ENCODE measurements at regions not wholly inside any gene's neighbourhood (a gene's known extent, or its start where the extent isn't known, plus 50 kb on each side); places are given as distances from the start of the nearest gene placed in this dataset.
"Not testable (repeated sequence)": the region's sequence is repeated elsewhere in the genome, so short reads cannot be mapped to it uniquely, and the experiment has no call there.

GRCh38 chr16:5916711-5917191, 819.2 kb upstream of the EEF2KMT start:
- no peak overlapping the region for H3K4me3 ChIP-seq
- peak; percentile 33 for DNase-seq
- no peaks in the 10 kb centered on the region for H3K27me3 ChIP-seq
- no peak overlapping the region for H3K27ac ChIP-seq
- in situ Hi-C loops (cut with MboI; ENCODE audit: low pct_ligation_motif_present in 1 of 4, low pct_unique_long_range_greater_than_20kb in 1 of 4, low sequenced_read_pairs in 3 of 4) (no loop called here), intact Hi-C loops (cut with DNase I; ENCODE audit: low total_unique reads) (no loop called here)
- H3K9me3 ChIP-seq: no peaks in the 10 kb centered on the region
- no peaks in the 10 kb centered on the region for H3K36me3 ChIP-seq
- H3K4me1 ChIP-seq: no peaks in the 10 kb centered on the region
- WGBS, 2 donors (ENCODE audit: low coverage in 1 of 2): 10 to 15% methylated on average over 2 to 10 of the region's 11 CpGs
- TF ChIP-seq EP300 (IDR thresholded peaks at IDR 0.05; ENCODE audit: low read depth) (no peak), CTCF (IDR thresholded peaks at IDR 0.05) (no peak), POLR2A (IDR thresholded peaks at IDR 0.05) (no peak), POLR2AphosphoS5 (IDR thresholded peaks at IDR 0.05) (no peak)

- Histone ChIP-seq H3K4me1 (no peaks in the 10 kb centered on the region), H3K36me3 (no peaks in the 10 kb centered on the region), H3K27me3 (no peaks in the 10 kb centered on the region), H3K9me3 (no peaks in the 10 kb centered on the region), H3K4me3 (no peak overlapping the region), H3K27ac (no peak overlapping the region)
- intact Hi-C loops (cut with DNase I; ENCODE audit: low total_unique reads) (no loop called here), in situ Hi-C loops (cut with MboI; ENCODE audit: low pct_ligation_motif_present in 1 of 4, low pct_unique_long_range_greater_than_20kb in 1 of 4, low sequenced_read_pairs in 3 of 4) (no loop called here)
- 45 to 62% methylated on average over 5 to 10 of the region's 10 CpGs for WGBS, 2 donors (ENCODE audit: low coverage in 1 of 2)
- no peak for TF ChIP-seq POLR2A (IDR thresholded peaks at IDR 0.05)
- no peak for TF ChIP-seq CTCF (IDR thresholded peaks at IDR 0.05)
- no peak for TF ChIP-seq EP300 (IDR thresholded peaks at IDR 0.05; ENCODE audit: low read depth)
- no peak for TF ChIP-seq POLR2AphosphoS5 (IDR thresholded peaks at IDR 0.05)
- no peak for DNase-seq
Measured at GRCh38 chr16:5911241-5911640, 813.6 kb upstream of the EEF2KMT start.

- H3K9me3 ChIP-seq; H3K27me3 ChIP-seq; H3K36me3 ChIP-seq; in situ Hi-C loops (cut with MboI; ENCODE audit: low pct_ligation_motif_present in 1 of 4, low pct_unique_long_range_greater_than_20kb in 1 of 4, low sequenced_read_pairs in 3 of 4); H3K4me3 ChIP-seq; H3K27ac ChIP-seq; DNase-seq; H3K4me1 ChIP-seq; intact Hi-C loops (cut with DNase I; ENCODE audit: low total_unique reads): not testable (repeated sequence)
- WGBS, 2 donors (ENCODE audit: low coverage in 1 of 2): 83% methylated on average over 8 of the region's 8 CpGs; no CpG with 5 or more reads in 1 of the 2 donors
Measured at GRCh38 chr16:5909556-5909955, 812.0 kb upstream of the EEF2KMT start.

GRCh38 chr16:5907544-5907943, 809.9 kb upstream of the EEF2KMT start:
- H3K36me3 ChIP-seq: no peaks in the 10 kb centered on the region
- H3K4me3 ChIP-seq: no peak overlapping the region
- intact Hi-C loops (cut with DNase I; ENCODE audit: low total_unique reads) (no loop called here), in situ Hi-C loops (cut with MboI; ENCODE audit: low pct_ligation_motif_present in 1 of 4, low pct_unique_long_range_greater_than_20kb in 1 of 4, low sequenced_read_pairs in 3 of 4) (no loop called here)
- no peak for TF ChIP-seq POLR2AphosphoS5 (IDR thresholded peaks at IDR 0.05)
- no peak for TF ChIP-seq EP300 (IDR thresholded peaks at IDR 0.05; ENCODE audit: low read depth)
- no peak for TF ChIP-seq CTCF (IDR thresholded peaks at IDR 0.05)
- TF ChIP-seq POLR2A (IDR thresholded peaks at IDR 0.05): no peak
- no peak for DNase-seq
- 93 to 97% methylated on average over 4 to 5 of the region's 5 CpGs for WGBS, 2 donors (ENCODE audit: low coverage in 1 of 2)
- H3K27ac ChIP-seq: no peak overlapping the region
- H3K27me3 ChIP-seq: no peaks in the 10 kb centered on the region
- no peaks in the 10 kb centered on the region for H3K4me1 ChIP-seq
- H3K9me3 ChIP-seq: no peaks in the 10 kb centered on the region

GRCh38 chr16:5906351-5906750, 808.8 kb upstream of the EEF2KMT start:
- WGBS, 2 donors (ENCODE audit: low coverage in 1 of 2): 76 to 81% methylated on average over 3 to 6 of the region's 6 CpGs
- no peak for DNase-seq
- in situ Hi-C loops (cut with MboI; ENCODE audit: low pct_ligation_motif_present in 1 of 4, low pct_unique_long_range_greater_than_20kb in 1 of 4, low sequenced_read_pairs in 3 of 4): no loop called here
- Histone ChIP-seq H3K4me1 (no peaks in the 10 kb centered on the region), H3K27me3 (no peaks in the 10 kb centered on the region), H3K36me3 (no peaks in the 10 kb centered on the region), H3K27ac (no peak overlapping the region), H3K4me3 (no peak overlapping the region), H3K9me3 (no peaks in the 10 kb centered on the region)
- intact Hi-C loops (cut with DNase I; ENCODE audit: low total_unique reads): no loop called here
- TF ChIP-seq POLR2A (IDR thresholded peaks at IDR 0.05): no peak
- TF ChIP-seq CTCF (IDR thresholded peaks at IDR 0.05): no peak
- TF ChIP-seq EP300 (IDR thresholded peaks at IDR 0.05; ENCODE audit: low read depth): no peak
- TF ChIP-seq POLR2AphosphoS5 (IDR thresholded peaks at IDR 0.05): no peak

Measured in transverse colon (tissue), 4 donors.